HG03280 (cell line): ENCODE measurements at regions not wholly inside any gene's neighbourhood (a gene's known extent, or its start where the extent isn't known, plus 50 kb on each side); places are given as distances from the start of the nearest gene placed in this dataset.
"Not testable (repeated sequence)": the region's sequence is repeated elsewhere in the genome, so short reads cannot be mapped to it uniquely, and the experiment has no call there.

Source experiments
- ATAC-seq: cut with Tn5 transposase; IDR thresholded peaks from one replicate; pipeline ENCODE4 v1.9.1; 2021; ENCODE audit warnings: mild to moderate bottlenecking, moderate library complexity; ENCODE audit not compliant: unreplicated experiment

- ATAC-seq: no peak
Measured at GRCh38 chr22:19599626-19600243, 75.5 kb upstream of the CLDN5 start.

- ATAC-seq: not testable (repeated sequence)
Measured at GRCh38 chr22:19603346-19603745, 79.1 kb upstream of the CLDN5 start.

- no peak for ATAC-seq
Measured at GRCh38 chr22:19603767-19604166, 79.6 kb upstream of the CLDN5 start.

GRCh38 chr22:19604711-19605268 lies 80.6 kb upstream of the CLDN5 start:
- ATAC-seq: no peak

GRCh38 chr22:19605508-19606331 lies 81.5 kb upstream of the CLDN5 start:
- no peak for ATAC-seq

GRCh38 chr22:19606332-19607191 lies 82.4 kb upstream of the CLDN5 start:
- no peak for ATAC-seq

GRCh38 chr22:19607192-19608002 lies 83.2 kb upstream of the CLDN5 start:
- no peak for ATAC-seq

GRCh38 chr22:19608003-19608690 lies 83.9 kb upstream of the CLDN5 start:
- ATAC-seq: no peak

GRCh38 chr22:19609753-19610152 lies 85.5 kb upstream of the CLDN5 start:
- ATAC-seq: not testable (repeated sequence)

- ATAC-seq: no peak
Measured at GRCh38 chr22:19610518-19611253, 86.5 kb upstream of the CLDN5 start.

GRCh38 chr22:19611590-19611989 lies 87.4 kb upstream of the CLDN5 start:
- no peak for ATAC-seq

GRCh38 chr22:19612866-19613572 lies 88.8 kb upstream of the CLDN5 start:
- no peak for ATAC-seq

GRCh38 chr22:19614536-19614863 lies 90.3 kb upstream of the CLDN5 start:
- ATAC-seq: no peak

GRCh38 chr22:19615001-19615461 lies 90.8 kb upstream of the CLDN5 start:
- ATAC-seq: no peak

- no peak for ATAC-seq
Measured at GRCh38 chr22:19615867-19616581, 91.8 kb upstream of the CLDN5 start.

- ATAC-seq: peak; percentile 60
Measured at GRCh38 chr22:19619144-19620009, 94.9 kb upstream of the SEPTIN5 start.
